GM23248 (cell line): ENCODE measurements at regions not wholly inside any gene's neighbourhood (a gene's known extent, or its start where the extent isn't known, plus 50 kb on each side); places are given as distances from the start of the nearest gene placed in this dataset.

Experiments used
- EZH2 ChIP-seq: fragments of 200-600 bp; sonication (generic); IDR thresholded peaks from 2 replicates; pipeline ENCODE4 v1.6.1; 2018; ENCODE audit warnings: antibody characterized with exemption, mild to moderate bottlenecking; ENCODE audit not compliant: insufficient read depth, poor library complexity, severe bottlenecking
- EZH2phosphoT487 ChIP-seq: fragments of 200-600 bp; sonication (generic); IDR thresholded peaks from 2 replicates; pipeline ENCODE4 v1.6.1; 2018; ENCODE audit warnings: antibody characterized with exemption, moderate library complexity, mild to moderate bottlenecking, low read depth; ENCODE audit not compliant: insufficient read depth

GRCh38 chr4:96431094-96431493 is 591.2 kb downstream of the PDHA2 start:
- no peak for TF ChIP-seq EZH2phosphoT487
- TF ChIP-seq EZH2 = no peak
